H4 (cell line): ENCODE measurements at regions not wholly inside any gene's neighbourhood (a gene's known extent, or its start where the extent isn't known, plus 50 kb on each side); places are given as distances from the start of the nearest gene placed in this dataset.
"Not testable (repeated sequence)": the region's sequence is repeated elsewhere in the genome, so short reads cannot be mapped to it uniquely, and the experiment has no call there.

ENCODE experiments used
- DNase-seq: peaks from one replicate; pipeline ENCODE4 v3.0.0-alpha.2; 2015; ENCODE audit warnings: low spot score

GRCh38 chr5:51165621-51166020 lies 217.6 kb upstream of the ISL1 start:
- DNase-seq = not testable (repeated sequence)

GRCh38 chr5:51172903-51173626 lies 210.2 kb upstream of the ISL1 start:
- DNase-seq = no peak

DNA sequence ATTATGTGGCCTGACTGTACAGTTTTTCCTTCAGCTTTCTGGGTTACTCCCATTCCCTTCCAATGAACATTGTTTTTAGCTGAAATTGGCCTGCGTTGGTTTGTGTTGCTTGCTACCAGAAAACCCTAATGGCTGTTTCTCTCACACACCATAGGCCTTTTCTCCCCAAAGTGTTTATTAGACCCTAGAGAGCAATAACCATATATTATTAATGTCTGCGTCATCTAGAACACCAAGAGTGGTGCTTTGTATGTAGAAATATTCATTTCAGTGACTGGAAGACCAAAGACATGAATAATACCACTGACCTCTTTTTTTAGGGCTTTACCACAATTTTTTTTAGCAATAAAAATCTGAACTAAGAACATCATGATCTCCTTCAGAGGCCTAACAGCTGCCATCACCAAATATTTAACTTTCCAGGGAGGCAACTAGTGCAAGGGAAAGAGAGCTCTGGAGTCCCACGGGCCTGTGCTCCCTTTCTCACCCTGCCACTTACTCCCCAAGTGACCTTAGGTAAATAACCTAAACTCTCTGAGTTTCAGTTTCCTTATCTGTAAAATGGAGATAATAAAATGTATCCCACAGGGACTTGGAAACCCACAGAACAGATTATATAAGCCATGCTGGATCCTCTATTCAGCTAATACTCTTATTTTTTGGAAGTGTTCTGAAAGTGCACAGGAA lies 201.9 kb upstream of the ISL1 start:
- DNase-seq = no peak

DNA sequence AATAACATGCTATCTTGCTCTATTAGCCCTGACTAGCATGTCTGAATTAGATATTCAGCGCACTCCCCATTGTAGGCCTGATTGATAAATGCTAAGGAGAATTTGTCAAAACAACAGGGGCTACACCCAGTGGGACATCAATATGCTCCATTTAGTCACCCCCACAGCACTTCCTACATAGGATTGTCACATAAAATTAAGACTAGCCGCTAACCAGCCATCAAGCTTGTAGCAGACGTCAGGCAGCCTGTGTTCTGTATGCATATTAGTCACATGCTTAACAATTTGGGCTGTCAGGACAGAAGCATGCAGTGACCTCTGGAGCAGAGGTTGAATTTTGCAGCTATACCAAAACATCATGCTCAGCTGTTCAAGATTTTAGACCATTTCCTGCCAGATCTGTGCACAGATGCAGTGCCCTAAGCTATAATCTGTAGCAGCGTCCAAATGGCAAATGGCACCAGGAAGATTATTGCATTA lies 197.4 kb upstream of the ISL1 start:
- DNase-seq = no peak

GRCh38 chr5:51188001-51188591 lies 195.2 kb upstream of the ISL1 start:
- no peak for DNase-seq

- no peak for DNase-seq
These were observed 188.6 kb upstream of the ISL1 start for GRCh38 chr5:51194671-51195070.

DNA sequence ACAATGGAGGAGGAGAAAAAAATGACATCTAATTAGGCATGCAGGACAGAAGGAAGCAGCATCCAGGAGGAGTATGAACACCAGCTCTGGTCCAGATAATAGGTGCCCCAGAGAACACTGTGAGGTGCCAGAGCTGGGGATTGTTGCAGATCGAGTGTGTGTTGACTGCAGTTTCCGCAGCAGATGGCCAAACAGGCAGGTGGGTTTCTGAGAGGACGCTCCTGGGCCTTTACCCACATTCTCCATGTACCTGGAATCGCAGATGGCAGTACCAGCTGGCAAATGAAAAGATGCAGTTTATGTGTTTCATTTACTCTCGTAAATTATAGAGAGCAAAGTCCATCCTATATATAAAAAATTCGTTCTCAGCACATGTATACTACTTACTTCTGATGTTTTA lies 182.2 kb upstream of the ISL1 start:
- DNase-seq = no peak

DNA sequence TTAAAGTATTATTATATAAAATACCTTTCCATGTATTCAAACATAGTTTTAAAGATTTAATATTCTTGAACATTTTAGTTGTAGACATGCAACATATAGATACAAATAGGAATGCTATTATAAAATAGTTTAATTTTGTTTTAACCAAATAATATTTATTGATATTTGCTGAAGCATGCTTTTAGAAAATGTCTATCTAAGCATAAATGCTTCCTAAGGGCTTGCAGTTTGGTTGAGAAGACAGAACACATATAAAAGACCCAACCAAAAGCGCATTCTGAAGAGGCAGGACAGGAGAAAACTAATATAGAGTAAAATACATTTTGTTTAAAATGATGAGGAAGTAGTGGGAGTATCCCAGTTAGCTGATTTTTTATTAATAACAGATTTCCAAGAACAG lies 181.5 kb upstream of the ISL1 start:
- DNase-seq = no peak

DNA sequence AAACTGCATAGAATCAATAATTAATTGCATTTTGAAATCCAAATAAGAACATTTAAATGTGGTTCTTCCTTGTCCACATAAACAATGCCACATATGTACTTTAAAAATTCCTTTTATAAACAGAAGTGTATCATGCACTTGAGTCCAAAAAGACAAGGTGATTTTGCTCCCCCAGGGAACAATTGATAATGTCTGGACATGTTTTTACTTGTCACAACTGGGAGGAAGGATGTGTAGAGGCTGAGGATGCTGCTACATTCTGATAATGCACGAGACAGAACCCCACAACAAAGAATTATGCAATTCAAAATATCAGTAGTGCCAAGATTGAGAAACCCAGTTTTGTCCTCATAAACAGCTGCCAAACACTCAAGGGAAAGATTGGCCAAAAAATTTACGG lies 181.1 kb upstream of the ISL1 start:
- no peak for DNase-seq

- DNase-seq = no peak
These were observed 179.7 kb upstream of the ISL1 start for GRCh38 chr5:51203598-51203997.

DNA sequence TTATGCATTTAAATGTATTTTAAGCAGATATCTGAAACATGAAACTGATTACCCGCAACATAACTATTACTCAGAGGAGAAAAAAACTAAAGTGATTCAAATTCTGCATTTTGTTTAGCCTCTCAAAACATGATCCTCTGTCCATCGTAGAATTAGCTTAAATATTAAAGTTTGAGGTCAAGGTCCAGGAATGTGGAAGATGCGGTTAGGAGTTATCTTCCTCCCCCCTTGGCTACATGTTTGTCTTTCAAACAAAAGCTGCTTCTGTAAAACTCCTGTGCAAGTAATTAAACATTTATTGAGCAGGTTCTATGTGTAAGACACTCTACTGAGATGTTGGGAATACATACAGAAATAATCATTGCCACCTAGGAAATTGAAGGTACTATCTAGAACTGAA lies 175.0 kb upstream of the ISL1 start:
- no peak for DNase-seq

GRCh38 chr5:51214746-51215145 lies 168.5 kb upstream of the ISL1 start:
- DNase-seq = no peak

- DNase-seq = no peak
These were observed 157.2 kb upstream of the ISL1 start for GRCh38 chr5:51225789-51226742.

DNA sequence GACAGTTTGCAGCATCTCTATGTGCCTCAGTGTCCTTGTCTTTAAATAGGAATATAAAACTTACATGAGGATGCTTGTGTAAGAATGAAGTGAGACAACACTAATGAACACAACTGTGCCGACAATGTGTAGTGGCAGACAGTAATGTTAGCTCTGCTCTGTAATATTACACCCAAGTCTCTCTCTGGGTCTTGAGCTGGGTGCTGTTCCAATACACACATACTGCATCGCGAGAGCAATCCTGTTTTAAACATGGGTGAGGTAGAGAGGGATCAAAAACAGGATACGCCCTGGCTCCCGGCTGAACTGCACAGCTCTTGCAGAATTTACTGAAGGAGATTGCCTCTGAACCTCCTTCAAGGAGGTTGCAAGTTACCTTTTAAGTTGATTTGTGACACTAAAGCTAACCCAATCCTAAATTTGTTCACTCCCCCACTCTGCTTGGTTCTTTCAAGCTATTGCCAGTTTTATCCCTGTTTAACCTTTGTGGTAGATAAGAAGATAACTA lies 155.2 kb upstream of the ISL1 start:
- no peak for DNase-seq

GRCh38 chr5:51230336-51230735 lies 152.9 kb upstream of the ISL1 start:
- DNase-seq = no peak

DNA sequence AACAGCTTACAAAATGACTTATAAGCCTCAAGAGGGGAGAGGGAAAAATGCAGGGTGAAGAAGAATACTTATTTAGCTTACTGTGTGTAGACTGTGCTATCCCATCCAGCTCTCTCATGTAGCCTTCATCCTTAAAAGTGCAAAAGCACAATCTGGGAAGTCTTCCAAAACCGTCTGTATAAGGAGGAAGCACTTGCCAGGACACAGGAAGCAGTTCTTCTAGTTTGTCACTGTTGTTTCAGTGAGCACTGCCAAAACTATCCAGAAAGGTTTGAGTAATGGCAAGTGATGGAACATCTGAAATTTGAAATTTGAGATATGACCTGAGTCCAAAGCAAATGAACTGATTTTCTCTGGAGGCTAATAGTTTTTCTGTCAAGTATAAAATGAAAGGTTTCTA lies 140.8 kb upstream of the ISL1 start:
- DNase-seq = no peak

- DNase-seq = not testable (repeated sequence)
These were observed 132.3 kb upstream of the ISL1 start for GRCh38 chr5:51250957-51251356.

GRCh38 chr5:51271261-51271660 lies 112.0 kb upstream of the ISL1 start:
- no peak for DNase-seq

DNA sequence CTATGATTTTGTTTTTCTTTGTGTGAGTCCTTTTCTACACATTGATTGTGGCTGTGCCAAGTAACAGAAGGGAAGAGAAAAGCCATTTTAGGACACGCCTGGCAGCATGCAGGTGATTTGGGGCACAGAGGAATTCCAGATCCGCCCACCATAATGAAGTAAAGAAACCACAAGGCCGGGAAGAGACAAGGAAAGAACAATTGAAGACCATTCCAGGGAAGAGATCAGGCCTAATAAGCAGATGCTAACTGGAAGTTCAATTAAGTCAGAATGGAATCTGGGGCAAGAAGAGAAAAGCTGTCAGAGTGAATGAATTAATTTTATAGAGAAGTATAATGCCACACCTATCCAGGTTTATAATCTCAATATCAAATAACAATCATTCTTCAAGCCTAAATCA lies 110.2 kb upstream of the ISL1 start:
- no peak for DNase-seq

GRCh38 chr5:51273871-51274270 lies 109.4 kb upstream of the ISL1 start:
- no peak for DNase-seq

DNA sequence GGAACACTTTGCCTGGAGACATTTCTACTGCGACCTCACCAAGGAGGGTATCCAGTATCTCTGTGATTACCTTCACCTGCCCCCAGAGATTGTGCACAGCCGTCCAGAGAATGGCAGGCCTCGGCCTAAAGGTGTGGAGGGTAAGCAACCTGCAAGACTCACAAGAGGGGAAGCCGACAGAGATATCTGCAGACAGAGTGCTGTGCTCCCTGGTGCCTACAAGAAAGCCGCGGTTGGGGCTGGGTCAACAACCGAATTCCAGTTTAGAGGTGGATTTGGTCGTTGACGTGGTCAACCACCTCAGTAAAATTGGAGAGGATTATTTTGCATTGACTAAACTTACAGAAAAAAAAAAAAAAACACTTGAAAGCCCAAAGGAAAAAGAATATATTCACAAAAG lies 107.8 kb upstream of the ISL1 start:
- no peak for DNase-seq

- DNase-seq = no peak
These were observed 107.0 kb upstream of the ISL1 start for GRCh38 chr5:51276250-51276649.
